DOHH2 (cell line): ENCODE measurements at regions not wholly inside any gene's neighbourhood (a gene's known extent, or its start where the extent isn't known, plus 50 kb on each side); places are given as distances from the start of the nearest gene placed in this dataset.

Source experiments
- EZH2phosphoT487 ChIP-seq: fragments of 200-600 bp; sonication (generic); IDR thresholded peaks from 2 replicates; pipeline ENCODE4 v1.6.1; 2017; ENCODE audit warnings: borderline replicate concordance, mild to moderate bottlenecking, antibody characterized with exemption, low read length, moderate library complexity, mixed read lengths
- TF ChIP-seq, protein P1 (sequence below): fragments of 200-600 bp; sonication (generic); IDR thresholded peaks from one replicate; pipeline ENCODE4 v1.5.1; 2014; ENCODE audit warnings: antibody characterized with exemption, mild to moderate bottlenecking, low read depth, low read length; ENCODE audit not compliant: poor library complexity, severe bottlenecking

DNA sequence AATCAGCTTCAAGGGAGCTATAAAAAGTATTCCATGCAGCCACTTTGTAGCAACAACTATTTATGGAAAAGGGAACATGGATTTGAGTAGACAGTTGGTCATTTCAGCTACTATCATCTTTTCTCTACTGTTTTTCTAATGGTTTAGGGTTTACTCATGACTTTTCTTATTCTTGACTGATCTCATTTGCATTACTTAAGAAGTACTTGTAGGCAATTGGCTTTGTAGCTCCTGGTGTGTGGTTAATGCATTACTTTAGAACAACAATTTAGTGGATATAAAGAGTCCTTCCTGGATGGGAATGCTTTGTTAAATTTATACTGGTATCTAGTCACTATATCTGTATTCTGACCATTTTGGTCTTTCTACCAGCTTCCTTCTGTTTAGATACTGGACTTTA, 59.8 kb upstream of the NTRK2 start:
- TF ChIP-seq, protein P1, sequence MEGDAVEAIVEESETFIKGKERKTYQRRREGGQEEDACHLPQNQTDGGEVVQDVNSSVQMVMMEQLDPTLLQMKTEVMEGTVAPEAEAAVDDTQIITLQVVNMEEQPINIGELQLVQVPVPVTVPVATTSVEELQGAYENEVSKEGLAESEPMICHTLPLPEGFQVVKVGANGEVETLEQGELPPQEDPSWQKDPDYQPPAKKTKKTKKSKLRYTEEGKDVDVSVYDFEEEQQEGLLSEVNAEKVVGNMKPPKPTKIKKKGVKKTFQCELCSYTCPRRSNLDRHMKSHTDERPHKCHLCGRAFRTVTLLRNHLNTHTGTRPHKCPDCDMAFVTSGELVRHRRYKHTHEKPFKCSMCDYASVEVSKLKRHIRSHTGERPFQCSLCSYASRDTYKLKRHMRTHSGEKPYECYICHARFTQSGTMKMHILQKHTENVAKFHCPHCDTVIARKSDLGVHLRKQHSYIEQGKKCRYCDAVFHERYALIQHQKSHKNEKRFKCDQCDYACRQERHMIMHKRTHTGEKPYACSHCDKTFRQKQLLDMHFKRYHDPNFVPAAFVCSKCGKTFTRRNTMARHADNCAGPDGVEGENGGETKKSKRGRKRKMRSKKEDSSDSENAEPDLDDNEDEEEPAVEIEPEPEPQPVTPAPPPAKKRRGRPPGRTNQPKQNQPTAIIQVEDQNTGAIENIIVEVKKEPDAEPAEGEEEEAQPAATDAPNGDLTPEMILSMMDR, result no peak
- TF ChIP-seq EZH2phosphoT487, result no peak
